ENCODE measurements at regions not wholly inside any gene's neighbourhood (a gene's known extent, or its start where the extent isn't known, plus 50 kb on each side); places are given as distances from the start of the nearest gene placed in this dataset.

- no peak for DNase-seq (ENCODE audit: low read depth, low spot score)
- Histone ChIP-seq H3K9ac (ENCODE audit: insufficient read length) (no peak overlapping the region), H3K4me3 (no peak overlapping the region), H3K27ac (no peak overlapping the region), H3K36me3 (ENCODE audit: insufficient read depth, low read length) (no peaks in the 10 kb centered on the region), H3K9me3 (ENCODE audit: low read depth, low read length) (no peaks in the 10 kb centered on the region)
- no peak for TF ChIP-seq EZH2 (IDR thresholded peaks at IDR 0.05)
- no peak for TF ChIP-seq POLR2AphosphoS5 (IDR thresholded peaks at IDR 0.05; ENCODE audit: borderline replicate concordance, low read depth, low read length)
- TF ChIP-seq FOXP2 (optimal IDR thresholded peaks at IDR 0.05; ENCODE audit: control extremely low read depth, extremely low read length, insufficient read depth): no peak
These were observed 352.7 kb downstream of the ARPP21 start for GRCh38 chr3:35992041-35992440.

- no peak overlapping the region for H3K4me3 ChIP-seq
- no peaks in the 10 kb centered on the region for H3K36me3 ChIP-seq (ENCODE audit: insufficient read depth, low read length)
- TF ChIP-seq EZH2 (IDR thresholded peaks at IDR 0.05) (no peak), POLR2AphosphoS5 (IDR thresholded peaks at IDR 0.05; ENCODE audit: borderline replicate concordance, low read depth, low read length) (no peak), FOXP2 (optimal IDR thresholded peaks at IDR 0.05; ENCODE audit: control extremely low read depth, extremely low read length, insufficient read depth) (no peak)
- H3K9ac ChIP-seq (ENCODE audit: insufficient read length): no peak overlapping the region
- H3K27ac ChIP-seq: no peak overlapping the region
- no peak for DNase-seq (ENCODE audit: low read depth, low spot score)
- H3K9me3 ChIP-seq (ENCODE audit: low read depth, low read length): no peaks in the 10 kb centered on the region
These were observed 368.5 kb upstream of the STAC start for GRCh38 chr3:36011791-36012190.

- no peaks in the 10 kb centered on the region for H3K36me3 ChIP-seq (ENCODE audit: insufficient read depth, low read length)
- TF ChIP-seq EZH2 (IDR thresholded peaks at IDR 0.05): no peak
- no peak for TF ChIP-seq FOXP2 (optimal IDR thresholded peaks at IDR 0.05; ENCODE audit: control extremely low read depth, extremely low read length, insufficient read depth)
- TF ChIP-seq POLR2AphosphoS5 (IDR thresholded peaks at IDR 0.05; ENCODE audit: borderline replicate concordance, low read depth, low read length): no peak
- no peaks in the 10 kb centered on the region for H3K9me3 ChIP-seq (ENCODE audit: low read depth, low read length)
- H3K27ac ChIP-seq: no peak overlapping the region
- H3K4me3 ChIP-seq: no peak overlapping the region
- no peak for DNase-seq (ENCODE audit: low read depth, low spot score)
- no peak overlapping the region for H3K9ac ChIP-seq (ENCODE audit: insufficient read length)
These were observed 366.9 kb upstream of the STAC start for GRCh38 chr3:36013425-36013824.

- no peak overlapping the region for H3K9ac ChIP-seq (ENCODE audit: insufficient read length)
- DNase-seq (ENCODE audit: low read depth, low spot score): no peak
- H3K36me3 ChIP-seq (ENCODE audit: insufficient read depth, low read length): no peaks in the 10 kb centered on the region
- H3K27ac ChIP-seq: no peak overlapping the region
- no peaks in the 10 kb centered on the region for H3K9me3 ChIP-seq (ENCODE audit: low read depth, low read length)
- H3K4me3 ChIP-seq: no peak overlapping the region
- TF ChIP-seq POLR2AphosphoS5 (IDR thresholded peaks at IDR 0.05; ENCODE audit: borderline replicate concordance, low read depth, low read length): no peak
- TF ChIP-seq EZH2 (IDR thresholded peaks at IDR 0.05): no peak
- no peak for TF ChIP-seq FOXP2 (optimal IDR thresholded peaks at IDR 0.05; ENCODE audit: control extremely low read depth, extremely low read length, insufficient read depth)
These were observed 355.1 kb upstream of the STAC start for GRCh38 chr3:36025232-36025631.

GRCh38 chr3:36032180-36033047 lies 347.9 kb upstream of the STAC start:
- Histone ChIP-seq H3K27ac (no peak overlapping the region), H3K36me3 (ENCODE audit: insufficient read depth, low read length) (no peaks in the 10 kb centered on the region), H3K9me3 (ENCODE audit: low read depth, low read length) (no peaks in the 10 kb centered on the region), H3K9ac (ENCODE audit: insufficient read length) (no peak overlapping the region), H3K4me3 (no peak overlapping the region)
- TF ChIP-seq EZH2 (IDR thresholded peaks at IDR 0.05) (no peak), POLR2AphosphoS5 (IDR thresholded peaks at IDR 0.05; ENCODE audit: borderline replicate concordance, low read depth, low read length) (no peak), FOXP2 (optimal IDR thresholded peaks at IDR 0.05; ENCODE audit: control extremely low read depth, extremely low read length, insufficient read depth) (no peak)
- no peak for DNase-seq (ENCODE audit: low read depth, low spot score)

- H3K36me3 ChIP-seq (ENCODE audit: insufficient read depth, low read length): no peaks in the 10 kb centered on the region
- H3K9ac ChIP-seq (ENCODE audit: insufficient read length): no peak overlapping the region
- no peak overlapping the region for H3K4me3 ChIP-seq
- TF ChIP-seq POLR2AphosphoS5 (IDR thresholded peaks at IDR 0.05; ENCODE audit: borderline replicate concordance, low read depth, low read length) (peak; percentile 42; the same call in 1 of the 2 replicates), FOXP2 (optimal IDR thresholded peaks at IDR 0.05; ENCODE audit: control extremely low read depth, extremely low read length, insufficient read depth) (no peak), EZH2 (IDR thresholded peaks at IDR 0.05) (no peak)
- DNase-seq (ENCODE audit: low read depth, low spot score): peak; percentile 48
- H3K9me3 ChIP-seq (ENCODE audit: low read depth, low read length): no peaks in the 10 kb centered on the region
- no peak overlapping the region for H3K27ac ChIP-seq
These were observed 321.8 kb upstream of the STAC start for GRCh38 chr3:36058404-36059030.

GRCh38 chr3:36060950-36061349 lies 319.4 kb upstream of the STAC start:
- Histone ChIP-seq H3K27ac (no peak overlapping the region), H3K9me3 (ENCODE audit: low read depth, low read length) (no peaks in the 10 kb centered on the region), H3K4me3 (no peak overlapping the region), H3K36me3 (ENCODE audit: insufficient read depth, low read length) (no peaks in the 10 kb centered on the region), H3K9ac (ENCODE audit: insufficient read length) (no peak overlapping the region)
- DNase-seq (ENCODE audit: low read depth, low spot score): peak; percentile 1
- no peak for TF ChIP-seq FOXP2 (optimal IDR thresholded peaks at IDR 0.05; ENCODE audit: control extremely low read depth, extremely low read length, insufficient read depth)
- no peak for TF ChIP-seq EZH2 (IDR thresholded peaks at IDR 0.05)
- TF ChIP-seq POLR2AphosphoS5 (IDR thresholded peaks at IDR 0.05; ENCODE audit: borderline replicate concordance, low read depth, low read length): no peak

GRCh38 chr3:36063992-36064391 lies 316.3 kb upstream of the STAC start:
- no peaks in the 10 kb centered on the region for H3K36me3 ChIP-seq (ENCODE audit: insufficient read depth, low read length)
- no peak overlapping the region for H3K4me3 ChIP-seq
- H3K9ac ChIP-seq (ENCODE audit: insufficient read length): no peak overlapping the region
- no peaks in the 10 kb centered on the region for H3K9me3 ChIP-seq (ENCODE audit: low read depth, low read length)
- H3K27ac ChIP-seq: no peak overlapping the region
- no peak for DNase-seq (ENCODE audit: low read depth, low spot score)
- no peak for TF ChIP-seq EZH2 (IDR thresholded peaks at IDR 0.05)
- TF ChIP-seq FOXP2 (optimal IDR thresholded peaks at IDR 0.05; ENCODE audit: control extremely low read depth, extremely low read length, insufficient read depth): no peak
- no peak for TF ChIP-seq POLR2AphosphoS5 (IDR thresholded peaks at IDR 0.05; ENCODE audit: borderline replicate concordance, low read depth, low read length)
